SK-N-MC (cell line): ENCODE measurements at regions not wholly inside any gene's neighbourhood (a gene's known extent, or its start where the extent isn't known, plus 50 kb on each side); places are given as distances from the start of the nearest gene placed in this dataset.

Experiments
- EZH2 ChIP-seq: fragments of 200-600 bp; sonication (generic); IDR thresholded peaks from one replicate; pipeline ENCODE4 v1.6.1; 2017; ENCODE audit warnings: antibody characterized with exemption
- FOXP2 ChIP-seq: optimal IDR thresholded peaks from 2 replicates; pipeline ENCODE3; 2011; ENCODE audit warnings: mild to moderate bottlenecking, moderate library complexity; ENCODE audit not compliant: insufficient read depth; ENCODE audit errors: extremely low read length, control extremely low read depth
- POLR2AphosphoS5 ChIP-seq: IDR thresholded peaks from 2 replicates; pipeline ENCODE4 v1.6.1; 2012; ENCODE audit warnings: mild to moderate bottlenecking, low read depth, low read length, borderline replicate concordance

GRCh38 chr18:38790303-38790702 lies 1224.7 kb upstream of the CELF4 start:
- no peak for TF ChIP-seq EZH2
- TF ChIP-seq POLR2AphosphoS5 = no peak
- no peak for TF ChIP-seq FOXP2
